ENCODE measurements at regions not wholly inside any gene's neighbourhood (a gene's known extent, or its start where the extent isn't known, plus 50 kb on each side); places are given as distances from the start of the nearest gene placed in this dataset.

DNA sequence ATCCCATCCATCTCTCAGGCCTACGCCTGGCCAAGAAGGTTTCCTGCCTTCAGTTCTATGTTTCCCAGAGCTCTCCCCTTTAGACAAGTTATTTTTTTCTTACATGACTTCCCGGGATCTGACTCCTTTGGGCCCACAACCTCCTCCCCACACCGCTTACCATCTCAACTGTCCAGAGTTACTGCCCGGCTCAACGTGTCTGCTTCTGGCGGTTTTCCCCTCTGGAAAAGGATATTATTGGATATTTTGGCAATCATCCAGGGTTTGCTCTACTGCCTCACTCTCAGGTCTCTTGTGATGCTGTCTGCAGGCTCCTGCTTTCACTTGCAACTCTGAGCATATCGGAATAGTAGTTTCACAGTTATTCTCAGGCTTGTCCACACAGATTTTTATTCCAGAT lies 318.2 kb upstream of the CAMK1G start:
- DNase-seq (ENCODE audit: low read depth in 2 of 2), result no peak

DNA sequence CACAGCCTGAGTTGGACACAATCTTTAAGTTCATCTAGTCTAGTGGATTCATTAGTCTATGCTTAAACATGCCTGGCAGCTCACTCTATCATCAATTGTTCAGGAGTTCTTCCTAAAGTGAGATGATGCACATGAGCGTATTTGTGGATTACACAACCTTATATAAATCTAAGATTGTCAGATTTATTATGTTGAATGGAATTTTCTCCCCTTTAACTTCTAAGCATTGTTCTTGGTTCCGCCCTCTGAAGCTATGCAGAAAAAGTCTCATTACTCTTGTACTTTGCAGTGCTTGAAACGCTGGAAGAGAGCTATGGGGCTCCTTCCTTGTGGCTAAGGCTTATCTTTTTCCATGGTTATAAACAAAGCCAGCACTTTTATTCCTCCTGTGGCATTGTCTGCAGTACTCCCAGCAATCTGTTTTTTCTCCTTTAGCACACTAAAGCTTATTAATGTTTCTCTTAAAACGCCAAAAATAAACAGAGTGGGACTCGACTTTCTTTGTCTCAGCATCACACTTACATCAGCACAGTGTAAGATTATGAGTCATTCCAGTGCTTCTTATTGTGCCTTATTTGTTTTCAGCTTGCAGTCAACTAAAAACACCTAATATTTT lies 316.8 kb upstream of the CAMK1G start:
- DNase-seq (ENCODE audit: low read depth in 2 of 2), result no peak

DNA sequence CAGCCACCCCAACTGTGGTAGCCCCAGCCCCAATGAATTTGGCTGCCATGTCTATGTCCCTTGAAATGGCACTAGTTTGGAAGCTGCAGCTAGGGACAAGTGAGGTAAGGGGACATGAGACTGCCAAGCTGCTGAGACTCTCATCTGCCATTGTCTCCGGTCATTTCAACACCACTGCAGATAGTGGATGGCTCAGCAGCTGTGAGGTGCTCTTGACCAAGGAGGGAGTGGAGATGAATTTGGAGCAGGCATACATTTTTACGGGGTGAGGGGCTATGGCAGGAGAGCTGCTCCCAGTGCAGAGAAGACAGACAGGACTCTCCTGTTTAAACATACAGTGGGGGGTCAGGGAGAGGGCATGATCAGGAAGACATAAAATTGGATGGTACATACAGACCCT lies 315.5 kb upstream of the CAMK1G start:
- DNase-seq (ENCODE audit: low read depth in 2 of 2), result no peak

DNA sequence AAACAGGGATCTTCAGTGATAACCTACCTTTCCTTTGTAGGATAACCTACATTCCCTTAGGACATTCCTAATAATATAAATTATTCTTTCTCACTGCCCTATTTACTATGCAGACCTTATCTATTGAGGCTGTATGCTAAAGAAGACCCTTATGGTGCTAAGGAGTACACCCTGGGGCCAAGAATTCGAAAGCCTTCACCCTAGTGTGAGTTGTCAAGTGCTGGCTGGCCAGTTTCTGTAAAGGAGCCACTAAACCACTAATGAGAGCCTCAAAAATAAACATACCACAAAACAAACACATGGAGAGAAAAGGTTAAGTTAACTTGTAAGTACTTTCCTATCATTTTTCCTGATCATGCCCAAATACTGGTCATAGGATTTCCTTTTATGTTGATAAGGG lies 315.0 kb upstream of the CAMK1G start:
- DNase-seq (ENCODE audit: low read depth in 2 of 2), result no peak

DNA sequence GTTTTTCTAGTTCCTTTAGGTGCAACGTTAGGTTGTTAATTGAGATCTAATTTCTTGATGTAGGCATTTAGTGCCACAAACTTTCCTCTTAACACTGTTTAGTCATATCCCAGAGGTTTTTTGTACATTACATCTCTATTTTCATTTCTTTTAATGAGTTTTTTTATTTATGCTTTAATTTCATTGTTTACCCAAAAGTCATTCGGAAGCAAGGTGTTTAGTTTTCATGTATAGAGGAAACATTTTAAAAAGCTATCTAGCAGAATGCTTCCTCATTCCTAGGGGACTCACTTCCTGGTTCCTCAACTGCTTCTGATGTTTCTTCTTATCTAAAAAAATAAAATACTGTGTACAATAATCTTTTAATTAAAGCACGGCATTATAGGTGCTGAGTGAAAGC lies 307.2 kb upstream of the CAMK1G start:
- no peak for DNase-seq (ENCODE audit: low read depth in 2 of 2)

DNA sequence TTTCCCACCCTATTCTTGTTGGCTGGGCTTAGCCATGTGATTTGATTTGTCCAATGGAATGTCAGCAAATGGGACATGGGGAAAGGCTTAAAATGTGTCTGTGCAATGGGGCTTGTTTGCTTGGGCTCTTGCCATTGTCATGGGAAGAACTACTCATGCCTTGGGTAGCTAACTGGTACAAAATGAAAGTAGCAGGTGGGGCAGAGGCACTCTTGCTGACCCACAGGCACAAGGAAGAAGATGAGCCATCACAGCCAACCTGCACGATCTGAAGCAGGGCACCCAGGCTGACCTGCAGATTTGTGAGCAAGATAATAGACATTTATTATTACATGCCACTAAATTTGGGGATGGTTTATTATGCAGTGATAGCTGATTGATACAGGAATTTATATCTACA lies 305.9 kb upstream of the CAMK1G start:
- DNase-seq (ENCODE audit: low read depth in 2 of 2), result no peak

DNA sequence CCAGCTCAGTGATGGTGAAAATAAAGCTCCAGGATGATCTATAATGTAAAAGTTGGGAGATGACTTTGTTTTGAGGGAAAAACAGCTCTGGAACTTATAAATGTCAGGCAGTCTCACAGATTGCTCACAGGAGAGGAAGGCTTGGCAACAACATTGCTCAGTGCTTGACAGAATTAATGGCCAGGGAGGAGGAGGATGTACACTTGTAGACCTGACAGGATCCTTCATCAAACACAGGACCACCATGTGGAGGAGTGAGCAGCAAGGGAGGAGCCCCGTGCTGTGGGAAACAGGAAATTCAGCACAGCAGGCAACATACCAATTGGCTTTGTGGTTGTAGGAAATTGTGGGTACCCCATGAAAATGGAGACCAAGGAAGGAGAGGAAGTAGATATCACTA lies 291.8 kb upstream of the CAMK1G start:
- no peak for DNase-seq (ENCODE audit: low read depth in 2 of 2)

DNA sequence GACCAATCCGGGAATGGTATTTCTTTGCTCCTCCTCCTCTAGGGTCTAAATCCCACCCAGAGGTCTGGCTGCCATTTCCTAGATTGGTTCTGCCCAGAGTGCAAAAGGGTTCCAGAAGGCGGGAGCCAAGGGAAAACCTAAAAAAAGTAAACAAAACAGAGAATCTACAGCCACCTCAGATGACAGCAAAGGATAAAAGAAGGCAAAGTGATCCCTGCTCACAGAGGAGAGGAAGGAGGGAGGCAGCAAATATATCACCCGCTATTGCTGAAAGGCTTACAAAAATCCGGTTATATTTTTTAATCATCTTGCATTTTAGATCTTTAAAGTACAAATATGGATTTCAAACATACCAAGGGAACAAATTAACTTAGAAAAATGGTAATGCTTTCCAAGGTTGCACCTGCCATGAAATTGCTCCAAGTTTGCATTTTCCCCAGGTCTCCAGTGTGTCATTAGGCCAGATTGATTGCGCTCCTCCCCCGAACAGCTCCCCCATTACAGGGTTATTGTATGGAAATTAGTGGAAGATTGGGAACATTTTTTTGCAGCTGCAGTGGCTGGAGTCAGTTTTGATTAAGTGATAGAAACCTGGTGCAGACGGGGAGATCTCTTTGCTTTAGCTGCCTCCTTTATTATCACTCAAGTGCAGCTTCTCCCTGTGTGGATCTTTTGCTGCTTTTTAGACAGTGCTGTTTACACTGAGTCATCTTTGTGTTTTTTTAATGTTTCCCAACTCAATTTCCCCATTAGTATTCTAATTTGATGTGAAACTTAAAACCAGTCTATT lies 280.5 kb upstream of the CAMK1G start:
- DNase-seq (ENCODE audit: low read depth in 2 of 2), result no peak

DNA sequence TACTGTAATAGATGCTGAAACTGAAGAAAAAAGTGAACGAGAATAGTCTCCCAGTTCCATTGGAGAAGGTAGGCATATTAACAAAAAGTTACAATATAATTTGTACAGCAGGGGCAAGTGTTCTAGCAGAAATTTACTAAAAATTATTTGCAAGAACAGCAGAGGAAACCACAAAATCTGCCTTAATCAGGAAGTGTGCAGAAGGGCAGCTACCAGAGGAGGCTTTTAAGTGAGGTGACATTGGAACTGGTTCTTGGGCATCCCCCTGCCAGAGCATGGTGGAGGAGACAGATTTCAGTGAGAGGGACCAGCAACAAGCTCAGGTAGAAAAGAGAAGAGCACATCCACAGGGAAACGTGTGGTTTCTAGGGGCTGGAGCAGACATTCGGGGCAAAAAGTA lies 279.3 kb upstream of the CAMK1G start:
- no peak for DNase-seq (ENCODE audit: low read depth in 2 of 2)

DNA sequence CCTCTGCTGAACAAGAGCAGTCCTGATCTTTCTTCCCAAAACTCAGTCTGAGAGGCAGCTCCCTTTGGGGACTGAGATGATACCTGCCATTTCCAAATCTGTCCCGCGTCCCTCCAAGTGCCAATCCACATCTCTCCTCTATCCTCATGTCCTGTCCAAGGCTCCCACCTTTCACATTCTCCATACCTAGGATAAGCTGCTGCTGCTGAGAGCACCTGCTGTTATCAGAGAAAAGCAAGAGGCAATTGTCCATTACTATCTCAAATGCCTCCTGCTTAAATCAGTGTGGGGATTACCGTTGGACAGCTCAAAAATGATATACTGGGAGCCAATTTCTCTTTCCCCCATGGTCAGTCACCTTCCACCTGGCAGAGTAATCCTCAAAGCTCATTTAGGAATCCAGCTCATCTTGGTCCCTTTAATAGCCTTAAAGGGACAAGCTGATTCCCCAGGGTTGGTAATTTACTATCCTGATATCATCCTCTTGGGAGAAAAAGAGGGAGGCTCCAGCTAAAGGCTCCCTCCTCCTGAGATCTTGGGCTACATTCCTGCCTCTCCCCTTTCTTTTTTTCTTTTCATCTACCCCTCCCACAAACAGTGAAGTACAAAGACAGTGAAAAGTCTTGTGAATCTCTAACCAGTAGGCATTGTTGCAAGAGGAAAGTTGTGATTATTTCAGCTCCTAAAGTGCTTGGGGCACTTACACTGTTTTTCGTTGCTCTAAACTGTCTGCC lies 278.1 kb upstream of the CAMK1G start:
- DNase-seq (ENCODE audit: low read depth in 2 of 2), result no peak

DNA sequence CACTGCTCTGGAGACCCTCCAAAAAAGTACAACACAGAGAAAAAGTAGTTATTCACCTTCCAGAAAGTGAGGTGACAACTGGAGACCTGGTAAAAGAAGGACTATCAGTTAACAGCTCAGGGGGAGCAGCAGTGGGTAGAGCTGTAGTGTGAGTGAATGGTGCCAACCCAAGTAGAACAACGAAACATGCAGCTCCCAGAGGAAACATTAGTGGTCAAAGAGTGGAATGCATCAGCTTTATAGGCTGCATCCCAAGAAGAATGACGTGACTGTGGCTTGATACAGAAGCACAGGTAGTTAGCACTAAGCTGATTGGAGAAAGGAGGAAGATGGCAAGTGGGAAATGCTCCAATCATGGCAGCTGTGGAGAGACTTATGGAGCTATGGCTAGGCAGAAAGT lies 275.7 kb upstream of the CAMK1G start:
- no peak for DNase-seq (ENCODE audit: low read depth in 2 of 2)

DNA sequence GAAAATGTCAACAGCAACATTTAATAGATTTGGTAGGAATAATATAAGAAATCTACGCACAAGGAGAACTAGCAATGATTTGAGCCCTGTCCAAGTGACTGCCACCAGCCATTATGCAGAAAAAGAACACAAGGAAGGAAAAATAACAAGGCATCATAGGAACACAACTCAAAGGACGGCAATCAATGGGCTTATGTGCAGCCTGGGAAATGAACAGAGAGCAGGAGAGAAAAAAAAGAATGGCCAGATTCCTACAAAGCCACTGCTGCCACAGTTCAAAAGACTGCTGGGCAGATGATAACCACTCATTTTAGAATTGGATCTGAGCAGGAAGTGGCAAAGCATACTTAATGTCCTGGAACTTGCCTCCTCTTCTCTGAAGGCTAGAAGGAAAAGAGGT lies 274.3 kb upstream of the CAMK1G start:
- no peak for DNase-seq (ENCODE audit: low read depth in 2 of 2)

DNA sequence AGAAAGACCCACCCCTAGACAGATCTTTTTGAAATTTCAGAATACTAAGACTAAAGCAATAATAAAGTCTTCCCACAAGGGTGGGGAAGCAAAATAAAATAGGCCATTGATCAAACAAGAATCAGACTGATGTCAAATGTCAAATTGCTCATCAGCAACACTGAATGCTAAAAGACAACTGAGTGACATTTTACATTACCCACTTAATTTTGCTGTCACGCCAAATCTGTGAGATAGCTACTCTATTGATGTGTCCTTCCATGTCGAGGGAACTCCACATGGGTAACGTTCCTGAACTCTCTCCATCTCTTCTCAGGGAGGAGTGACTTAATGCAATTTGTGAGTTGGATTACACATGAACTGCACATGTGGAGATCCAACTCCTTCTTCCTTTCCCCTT lies 271.7 kb upstream of the CAMK1G start:
- DNase-seq (ENCODE audit: low read depth in 2 of 2), result no peak

DNA sequence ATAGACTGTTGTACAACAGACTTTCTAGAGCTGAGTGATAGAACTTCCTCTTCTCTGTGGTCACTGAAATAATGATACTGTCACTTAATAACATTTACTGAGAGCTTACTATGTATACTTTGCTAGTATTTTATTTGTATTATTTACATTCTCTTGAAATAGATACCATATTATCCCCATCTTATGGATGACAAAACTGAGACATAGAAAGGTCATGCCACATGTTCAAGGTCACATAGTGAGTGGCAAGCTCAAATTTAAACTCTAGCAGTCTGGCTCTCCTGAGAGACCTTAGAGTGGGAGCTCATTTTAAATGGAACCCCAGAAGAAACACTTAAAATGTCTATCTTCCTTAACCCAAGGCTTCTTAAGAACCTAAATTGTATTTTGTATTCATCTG lies 266.6 kb upstream of the CAMK1G start:
- DNase-seq (ENCODE audit: low read depth in 2 of 2), result no peak

DNA sequence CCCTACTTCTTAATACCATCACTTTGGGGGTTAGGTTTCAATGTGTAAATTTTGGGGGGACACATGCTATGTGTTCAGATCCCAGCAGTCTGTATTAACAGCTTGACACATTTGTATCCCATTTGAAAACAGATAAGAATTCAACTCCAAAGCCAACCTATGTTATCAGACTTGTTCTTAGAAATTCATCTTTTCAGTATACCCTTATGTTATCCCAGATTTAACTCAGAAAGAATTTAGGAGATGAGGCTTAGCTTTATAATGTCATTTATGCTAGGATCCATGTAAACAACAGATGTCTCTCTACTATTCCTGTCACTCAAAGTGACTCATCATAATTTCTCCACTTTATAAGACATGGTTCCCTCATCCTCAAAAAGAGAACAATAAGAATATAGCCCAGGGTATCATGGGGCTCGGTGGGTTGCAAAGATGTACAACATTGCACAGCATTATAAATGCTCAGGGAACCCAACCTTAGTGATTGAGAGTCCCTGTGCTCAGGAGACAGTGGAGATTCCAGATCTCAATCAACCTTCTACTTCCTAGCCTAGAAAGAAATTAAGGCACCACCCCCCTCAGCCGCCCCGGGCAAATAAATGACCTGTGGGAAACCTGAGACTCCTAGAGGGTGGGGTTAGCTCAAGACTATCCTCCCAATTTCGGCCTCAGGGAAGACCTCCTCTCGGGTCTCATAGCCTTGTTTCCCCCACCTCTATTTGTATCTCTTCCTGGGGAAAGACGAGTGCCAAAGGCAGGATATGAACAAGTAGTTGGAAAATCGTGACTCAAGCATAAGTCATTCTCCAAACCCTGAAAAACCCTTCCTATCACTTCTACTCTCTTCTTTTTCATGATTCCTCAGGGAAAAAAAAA lies 265.1 kb upstream of the CAMK1G start:
- no peak for DNase-seq (ENCODE audit: low read depth in 2 of 2)

DNA sequence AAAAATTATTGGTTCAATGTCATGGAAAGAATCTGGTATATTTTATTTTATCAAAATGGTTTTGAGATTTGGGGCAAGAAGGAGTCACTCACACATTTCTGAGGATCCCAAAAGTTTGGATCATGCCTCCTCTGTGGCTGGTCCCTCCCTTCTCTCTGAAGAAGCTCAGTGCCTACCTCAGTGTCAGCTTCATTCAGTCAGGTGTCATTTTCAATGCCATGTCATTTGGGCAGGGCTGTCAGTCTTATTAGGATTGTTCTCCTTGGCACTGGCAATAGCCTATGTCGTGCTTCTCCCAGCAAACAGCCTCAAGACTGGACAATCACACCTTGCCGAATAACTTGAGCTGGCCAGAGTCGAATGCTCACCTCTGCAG lies 264.5 kb upstream of the CAMK1G start:
- DNase-seq (ENCODE audit: low read depth in 2 of 2), result no peak

DNA sequence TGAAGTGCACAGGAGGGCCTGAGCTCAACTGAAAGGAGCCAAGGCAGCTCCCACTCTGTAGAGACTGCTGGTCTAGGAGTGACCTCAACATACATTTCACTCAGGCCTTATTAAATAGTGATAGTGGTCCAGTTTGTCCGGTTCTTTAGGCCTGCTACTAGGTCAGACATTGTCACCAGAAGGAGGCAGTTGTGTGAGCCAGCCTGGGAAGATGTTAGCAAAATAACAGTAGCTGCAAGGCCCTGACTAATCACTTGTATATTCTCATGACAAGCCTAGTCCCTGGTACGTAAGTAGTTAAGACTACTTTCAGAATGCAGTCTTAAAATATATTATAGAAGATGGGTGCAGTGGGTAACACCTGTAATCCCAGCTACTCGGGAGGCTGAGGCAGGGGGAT lies 264.0 kb upstream of the CAMK1G start:
- DNase-seq (ENCODE audit: low read depth in 2 of 2), result no peak

DNA sequence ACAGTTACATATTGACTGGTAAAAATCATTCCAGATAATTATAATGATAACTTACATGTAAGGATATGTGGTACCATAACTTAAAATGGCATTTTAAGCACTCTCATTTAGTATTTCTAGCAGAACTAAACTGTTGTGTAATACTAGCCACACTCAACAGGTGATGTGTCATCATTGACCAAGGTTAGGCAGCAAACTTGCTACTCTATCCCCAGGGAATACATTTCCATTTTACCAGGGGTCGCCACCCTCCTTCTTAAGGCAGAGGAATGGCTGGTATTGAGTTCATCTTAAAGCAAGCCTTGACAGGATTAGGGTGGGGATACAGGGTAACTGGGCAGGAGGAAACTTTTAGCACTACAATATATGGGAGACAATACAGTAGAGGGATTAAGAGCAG lies 259.8 kb upstream of the CAMK1G start:
- no peak for DNase-seq (ENCODE audit: low read depth in 2 of 2)

DNA sequence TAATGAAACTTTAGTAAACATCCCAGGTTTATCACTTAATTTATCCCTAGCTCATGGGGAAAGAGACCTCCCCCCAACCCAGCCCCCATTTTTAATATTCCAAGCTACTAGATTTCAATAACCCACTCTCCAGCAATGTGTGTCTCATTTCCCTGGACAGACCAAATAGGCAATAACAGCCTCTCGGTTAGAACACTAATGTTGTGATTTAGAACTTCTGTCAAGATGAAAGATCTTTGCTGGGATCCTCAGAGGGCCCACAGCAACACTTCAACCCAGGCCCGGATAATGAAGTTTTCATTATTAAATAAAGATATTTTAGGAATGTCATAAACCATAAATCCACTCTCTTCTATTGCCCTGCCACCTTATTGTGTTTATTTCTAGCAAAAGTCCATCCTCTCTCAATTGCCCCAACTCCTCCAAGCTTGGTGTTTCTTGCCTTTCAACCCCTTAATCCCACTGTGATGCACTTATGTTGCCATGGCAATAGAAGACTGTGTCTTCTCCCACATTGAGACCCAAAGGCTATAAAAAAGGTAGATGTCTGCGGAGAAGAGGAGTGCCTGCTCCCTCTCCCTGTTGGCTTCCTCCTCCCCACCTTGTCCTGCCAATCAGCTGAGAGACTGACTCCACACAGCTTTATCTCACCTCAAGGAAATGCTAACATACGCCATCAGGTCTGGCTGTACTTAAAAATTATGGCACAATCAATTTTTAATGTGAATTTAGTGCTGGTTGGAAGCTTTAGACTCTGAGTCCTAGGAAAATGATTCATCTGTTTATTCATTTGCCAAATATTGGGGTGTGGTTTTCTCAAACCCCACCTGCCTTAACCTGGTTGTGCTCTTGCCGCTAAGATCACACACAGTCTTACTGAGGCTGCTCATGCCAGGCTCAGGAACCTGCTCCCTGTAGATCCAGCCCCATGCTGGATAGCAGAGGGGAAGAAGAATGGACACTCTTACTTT lies 258.3 kb upstream of the CAMK1G start:
- DNase-seq (ENCODE audit: low read depth in 2 of 2), result no peak

DNA sequence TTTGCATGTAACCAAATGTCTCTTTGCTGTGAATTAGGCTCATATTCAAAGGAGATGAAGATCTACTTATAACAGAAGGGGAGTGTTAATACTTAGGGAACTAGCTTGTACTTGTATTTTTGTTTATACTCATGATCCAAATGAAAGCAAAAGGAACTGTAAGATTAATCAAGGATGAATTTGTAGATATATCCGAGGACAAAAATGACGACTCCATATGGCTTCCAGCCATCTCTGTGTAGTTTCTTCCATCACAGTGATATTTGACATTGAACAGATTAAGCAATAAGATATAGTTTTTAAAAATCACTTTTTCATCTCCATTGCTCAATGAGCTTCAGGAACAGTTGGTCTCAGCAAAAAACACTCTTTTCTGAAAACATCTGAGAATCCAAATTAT lies 257.4 kb upstream of the CAMK1G start:
- no peak for DNase-seq (ENCODE audit: low read depth in 2 of 2)

DNA sequence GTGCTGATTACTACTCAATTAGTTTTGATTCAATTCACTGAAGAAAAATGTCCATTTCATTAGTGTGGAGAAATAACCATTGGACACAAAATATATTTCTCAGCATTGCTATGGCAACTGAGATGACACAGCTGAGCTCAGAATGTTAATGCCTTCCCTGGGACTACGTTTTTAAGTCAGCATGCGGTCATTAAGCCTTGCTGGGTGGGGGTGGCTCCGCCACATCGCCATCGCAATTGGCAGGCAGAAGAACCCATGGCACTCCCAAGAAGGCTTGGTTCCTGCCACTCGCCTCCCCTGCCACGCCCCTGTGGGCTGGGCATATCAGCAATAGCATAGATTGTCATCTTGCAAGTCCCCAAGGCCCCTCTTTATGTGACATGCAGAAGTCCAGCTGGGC lies 256.7 kb upstream of the CAMK1G start:
- DNase-seq (ENCODE audit: low read depth in 2 of 2), result no peak

Measured in stimulated activated CD4-positive, alpha-beta T cell treated with anti-CD3 and anti-CD28 coated beads, Interleukin-4, amount 100 ng/mL, for 48 hours (primary cell).